GM12892 (cell line): ENCODE measurements at regions not wholly inside any gene's neighbourhood (a gene's known extent, or its start where the extent isn't known, plus 50 kb on each side); places are given as distances from the start of the nearest gene placed in this dataset.

Source experiments
- POLR2A ChIP-seq: IDR thresholded peaks from 2 replicates; pipeline ENCODE4 v1.6.1; 2011; ENCODE audit warnings: low read depth, low read length, control low read depth
- POLR2AphosphoS5 ChIP-seq: IDR thresholded peaks from 2 replicates; pipeline ENCODE4 v1.6.1; 2011; ENCODE audit warnings: low read depth, low read length, control low read depth
- TAF1 ChIP-seq: IDR thresholded peaks from 2 replicates; pipeline ENCODE4 v1.6.1; 2011; ENCODE audit warnings: low read depth, mild to moderate bottlenecking, control low read depth, low read length, borderline replicate concordance

GRCh38 chrX:64758047-64758446 is 218.2 kb downstream of the ZC4H2 start:
- TF ChIP-seq TAF1 (no peak), POLR2AphosphoS5 (no peak), POLR2A (no peak)
